HG03060 (cell line): ENCODE measurements at regions not wholly inside any gene's neighbourhood (a gene's known extent, or its start where the extent isn't known, plus 50 kb on each side); places are given as distances from the start of the nearest gene placed in this dataset.

Experiments used
- ATAC-seq: cut with Tn5 transposase; IDR thresholded peaks from one replicate; pipeline ENCODE4 v1.9.1; 2021; ENCODE audit warnings: low read depth, moderate number of reproducible peaks; ENCODE audit not compliant: unreplicated experiment

DNA sequence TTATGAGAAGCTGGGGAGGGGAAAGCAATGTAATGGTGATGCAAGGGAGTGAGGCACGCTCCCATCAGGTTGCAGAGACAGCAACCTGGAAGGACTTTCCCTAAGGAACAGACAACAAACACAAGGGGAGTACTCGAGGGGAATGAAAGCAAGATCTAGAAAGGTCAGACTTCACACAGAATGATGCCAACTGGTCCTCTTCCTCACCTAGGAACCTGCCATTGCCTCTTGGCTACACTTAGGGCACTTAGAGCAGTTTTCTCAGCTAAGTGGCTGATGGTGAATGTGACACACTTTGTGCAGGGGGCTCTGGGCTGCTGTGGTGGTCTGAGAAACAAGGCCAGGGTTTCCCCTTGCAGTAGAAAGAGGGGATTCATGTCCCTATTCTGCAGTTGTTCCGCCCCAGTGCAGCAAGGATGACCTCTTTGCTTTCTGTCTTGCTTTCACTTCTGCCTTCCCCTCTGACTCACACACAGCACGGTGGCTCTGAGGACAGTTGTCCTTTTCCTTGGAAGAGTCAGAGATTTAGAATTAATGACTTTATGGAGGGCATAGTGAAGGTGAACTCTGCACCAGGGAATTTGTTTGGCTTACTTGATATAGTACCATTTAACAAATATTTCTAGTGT, 394.0 kb upstream of the KLF4 start:
- peak; percentile 95 for ATAC-seq

DNA sequence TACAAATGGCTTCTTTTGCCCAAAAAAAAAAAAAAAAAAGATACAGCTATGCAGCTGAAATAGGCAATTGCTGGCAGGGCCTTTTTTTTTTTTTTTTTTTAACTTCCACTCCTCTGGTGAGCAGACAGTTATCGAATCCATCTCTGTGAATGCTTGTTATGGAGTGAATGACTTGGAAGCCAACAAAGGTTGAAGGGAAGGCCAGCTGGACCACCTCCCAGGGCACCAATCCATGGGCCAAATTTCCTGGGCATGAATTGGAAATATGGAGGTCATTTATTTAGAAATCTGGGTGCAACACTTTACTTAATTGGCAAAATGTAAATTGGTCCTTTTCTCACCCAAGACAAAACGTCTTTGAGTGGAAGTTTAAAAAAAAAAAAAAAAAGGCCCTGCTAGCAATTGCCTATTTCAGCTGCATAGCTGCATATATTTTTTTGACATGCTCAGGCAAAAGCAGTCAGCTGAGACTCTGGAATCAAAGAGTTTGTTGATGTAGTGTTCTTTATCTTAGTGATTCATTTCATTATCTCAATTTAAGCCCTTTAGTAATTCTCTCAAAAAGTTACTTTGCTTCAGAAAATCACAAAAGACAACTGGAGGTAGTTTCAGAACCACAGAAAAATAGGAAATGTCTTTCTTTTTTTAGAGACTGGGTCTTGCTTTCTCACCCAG, 392.2 kb upstream of the KLF4 start:
- no peak for ATAC-seq

DNA sequence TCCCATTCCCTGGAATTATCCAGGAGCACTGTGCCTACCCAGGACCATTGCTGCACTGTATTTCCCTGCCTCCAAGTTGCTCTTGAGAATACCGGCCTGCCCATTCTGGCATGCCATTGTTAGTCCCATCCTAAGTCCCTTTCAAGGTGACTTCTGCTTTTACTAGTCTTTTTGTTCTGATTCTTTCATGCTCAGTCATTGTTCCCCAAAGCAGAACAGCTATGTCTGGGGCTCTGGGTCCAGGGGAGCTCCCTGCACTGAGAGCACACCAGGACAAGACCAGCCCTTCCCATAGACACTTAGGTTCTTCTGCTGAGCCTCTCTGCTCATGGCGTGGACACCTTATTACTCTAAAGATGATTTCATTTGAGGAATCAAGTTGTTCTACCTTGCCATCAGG, 388.9 kb upstream of the KLF4 start:
- ATAC-seq, result no peak

DNA sequence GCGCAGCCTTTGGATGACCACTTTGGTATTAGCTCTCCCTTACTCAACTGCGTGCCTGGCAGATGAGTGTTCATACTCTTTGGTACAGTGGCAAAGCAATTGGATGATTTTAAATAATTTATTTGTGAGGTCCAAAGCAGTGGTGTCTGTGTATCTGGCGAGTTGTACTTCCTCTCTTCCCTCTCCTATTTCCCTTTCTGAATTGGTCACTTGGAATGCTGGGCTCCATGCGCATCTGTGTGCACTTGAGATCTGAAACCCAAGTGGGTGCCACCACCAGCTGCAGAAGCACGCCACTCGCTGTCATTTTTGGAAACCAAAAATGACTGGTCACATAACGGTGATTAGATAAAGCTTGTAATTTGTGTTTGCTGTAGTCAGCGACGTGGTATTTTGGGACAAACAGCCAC, 386.0 kb upstream of the KLF4 start:
- peak; percentile 41 for ATAC-seq

DNA sequence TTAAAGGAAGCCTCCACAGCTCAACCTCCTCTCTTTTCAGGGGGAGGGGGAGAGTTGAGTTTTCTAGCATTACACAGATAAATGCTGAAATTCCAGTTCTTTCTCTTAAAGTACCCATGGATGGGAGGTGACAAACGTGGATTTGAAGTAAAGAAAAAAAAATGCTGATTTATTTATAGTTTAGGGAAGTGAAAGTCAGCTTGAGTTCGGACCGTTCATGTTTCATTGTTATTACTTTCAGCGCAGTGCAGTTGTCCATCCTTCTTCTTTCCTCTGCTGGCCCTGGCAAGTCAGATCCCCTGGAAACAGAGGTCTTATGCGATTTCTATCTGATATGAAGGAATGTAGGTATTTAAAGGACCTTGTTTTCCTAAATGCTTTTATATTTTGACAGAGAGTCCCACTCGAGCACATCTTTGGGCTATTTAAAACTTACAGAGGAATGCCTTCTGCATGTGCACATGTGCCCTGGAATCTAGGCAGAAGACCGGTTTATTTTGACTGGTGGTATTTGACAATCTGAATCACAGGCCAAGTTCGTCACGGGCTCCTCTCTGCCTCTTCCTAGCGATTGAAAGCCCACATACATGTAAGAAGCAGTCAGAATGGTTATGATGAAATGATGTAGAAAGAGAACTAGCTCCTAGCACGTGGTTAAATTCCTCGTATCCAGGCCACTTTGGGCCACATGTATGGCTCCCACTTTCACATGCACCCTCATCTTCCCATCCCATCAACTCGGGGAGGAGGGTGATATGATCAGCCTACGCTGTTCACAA, 385.2 kb upstream of the KLF4 start:
- peak; percentile 50 for ATAC-seq

DNA sequence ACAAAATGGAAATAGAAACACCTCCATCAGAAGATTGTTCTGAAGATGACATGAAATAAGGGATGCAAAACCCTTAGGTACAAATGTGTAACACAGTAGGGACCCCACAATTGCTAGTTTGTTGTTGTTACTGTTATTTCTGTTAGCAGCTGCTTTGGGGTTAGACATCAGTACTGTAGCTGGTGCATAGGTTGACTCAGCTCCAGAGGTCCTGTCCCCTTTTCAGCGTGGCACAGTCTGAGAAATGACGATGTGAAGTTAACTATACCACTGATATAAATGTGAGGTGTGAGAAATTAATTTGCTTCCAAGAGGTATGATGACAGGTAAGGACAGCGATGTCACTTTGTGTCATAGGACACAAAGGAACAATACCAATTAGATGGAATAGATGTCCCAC, 384.6 kb upstream of the KLF4 start:
- ATAC-seq, result no peak

DNA sequence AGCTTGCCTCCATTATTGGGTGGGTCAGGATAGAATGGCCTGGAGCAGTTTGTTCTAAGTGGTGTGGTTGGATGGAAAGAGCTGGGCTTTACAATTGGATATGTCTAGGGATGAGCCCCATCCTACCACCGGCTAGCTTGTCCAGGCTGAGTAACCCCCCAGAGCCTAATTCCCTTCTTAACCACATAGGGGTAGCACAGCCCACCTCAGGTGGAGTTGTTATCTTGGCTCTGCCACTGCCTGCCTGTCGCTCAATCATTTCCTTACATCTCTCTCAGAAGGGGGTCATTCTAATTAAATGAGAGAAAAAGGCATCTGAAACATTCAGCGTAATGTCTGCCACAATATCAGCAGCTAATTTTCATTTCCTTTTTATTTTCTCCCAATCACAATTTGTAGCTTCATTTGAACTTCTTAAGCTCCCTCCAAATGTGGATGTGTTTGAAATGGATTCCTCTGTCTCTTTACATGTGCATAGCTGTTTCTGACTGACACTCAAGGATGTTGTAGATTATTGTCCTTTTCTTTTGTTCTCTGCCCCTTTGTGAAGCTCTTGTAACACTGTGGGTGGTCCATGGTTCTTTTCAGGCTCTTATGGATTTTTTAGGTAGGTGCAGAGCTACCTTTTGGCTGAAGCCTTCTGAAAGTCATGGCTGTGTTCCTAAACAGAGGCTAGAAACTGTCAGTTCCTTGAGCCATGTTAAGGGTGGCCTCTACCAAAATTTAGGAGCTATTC, 383.1 kb upstream of the KLF4 start:
- no peak for ATAC-seq

DNA sequence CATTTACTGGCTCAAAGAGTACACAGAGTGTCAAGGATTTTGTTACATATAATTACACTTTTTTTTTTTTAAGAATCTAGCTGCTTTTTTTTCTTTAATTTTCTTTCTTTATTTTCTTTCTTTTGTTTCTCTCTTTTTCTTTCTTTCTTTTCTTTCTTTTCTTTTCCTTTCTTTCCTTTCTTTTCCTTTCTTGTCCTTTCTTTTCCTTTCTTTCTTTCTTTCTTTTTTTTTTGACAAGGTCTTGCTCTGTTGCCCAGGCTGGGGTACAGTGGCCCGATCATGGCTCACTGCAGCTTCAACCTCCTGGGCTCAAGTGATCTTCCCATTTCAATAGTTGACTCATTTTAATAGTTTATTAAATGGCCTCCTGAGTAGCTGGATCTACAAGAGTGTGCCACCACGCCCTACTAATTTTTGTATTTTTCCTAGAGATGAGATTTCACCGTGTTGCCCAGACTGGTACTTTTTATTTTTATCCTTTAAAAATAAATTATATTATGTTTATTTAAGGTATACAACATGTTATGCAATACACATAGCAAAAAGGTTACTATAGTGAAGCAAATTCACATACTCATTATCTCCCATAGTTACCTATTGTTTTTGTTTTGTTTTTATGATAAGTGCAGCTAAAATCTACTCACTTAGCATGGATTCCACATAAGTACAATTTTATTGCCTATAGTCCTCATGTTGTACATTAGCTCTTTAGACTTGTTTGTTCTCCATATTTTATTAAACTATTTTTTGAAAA, 381.5 kb upstream of the KLF4 start:
- ATAC-seq, result no peak

DNA sequence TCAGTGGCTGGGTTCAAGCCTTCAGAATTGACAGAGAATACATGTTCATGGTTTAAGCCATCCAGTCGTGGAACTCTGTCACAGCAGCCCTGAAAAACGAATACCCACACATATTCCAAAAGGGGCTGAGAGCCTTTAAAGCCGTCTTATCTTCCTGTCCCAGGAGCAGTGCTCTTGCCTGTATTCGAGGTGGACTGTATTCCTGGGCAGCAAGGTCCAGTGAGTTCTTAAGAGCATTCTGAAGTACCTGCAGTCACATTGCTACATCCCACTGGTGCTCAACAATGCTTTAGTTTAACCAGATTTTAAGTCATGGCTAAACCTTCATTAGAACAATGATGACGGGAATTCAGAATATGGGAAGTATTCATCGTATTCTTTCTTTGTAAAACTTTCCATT, 380.7 kb upstream of the KLF4 start:
- ATAC-seq, result no peak

DNA sequence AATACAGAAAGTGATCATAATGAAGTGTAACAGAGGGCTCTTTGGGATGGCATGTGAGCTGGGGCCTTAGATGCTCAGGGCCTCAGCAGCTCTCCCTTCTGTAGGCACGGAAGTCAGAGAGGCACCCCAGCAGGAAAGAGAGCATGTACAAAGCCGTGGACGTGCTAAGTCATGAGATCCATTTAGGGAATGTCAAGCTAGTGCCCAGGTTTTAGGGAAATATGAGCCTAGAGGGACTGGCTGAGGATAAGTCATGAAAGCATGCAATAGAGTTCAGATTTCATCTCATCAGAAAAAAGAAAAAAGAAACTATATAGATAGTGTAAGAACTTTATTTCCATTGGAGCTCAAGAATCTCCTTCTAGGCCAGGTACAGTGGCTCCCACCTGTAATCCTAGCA, 379.5 kb upstream of the KLF4 start:
- ATAC-seq, result no peak

DNA sequence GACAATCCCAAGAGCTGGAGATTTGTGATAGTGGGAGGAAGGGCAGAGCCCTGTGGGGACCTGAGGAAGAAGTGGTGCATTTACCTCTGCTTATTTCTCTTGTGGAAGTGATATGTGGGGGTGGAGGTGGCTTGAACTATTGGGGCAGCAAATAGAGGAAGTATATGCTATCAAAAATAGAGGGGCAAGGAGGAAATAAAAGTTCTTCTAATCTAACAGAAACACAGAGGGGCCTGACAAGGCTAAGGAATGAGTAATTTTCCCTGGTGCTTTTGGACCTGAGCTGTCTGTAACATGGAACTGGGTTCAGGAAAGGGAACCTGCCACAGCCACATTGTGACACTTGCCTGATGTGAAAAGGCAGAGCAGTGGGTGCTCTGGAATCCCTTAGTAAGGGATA, 378.6 kb upstream of the KLF4 start:
- ATAC-seq, result no peak

DNA sequence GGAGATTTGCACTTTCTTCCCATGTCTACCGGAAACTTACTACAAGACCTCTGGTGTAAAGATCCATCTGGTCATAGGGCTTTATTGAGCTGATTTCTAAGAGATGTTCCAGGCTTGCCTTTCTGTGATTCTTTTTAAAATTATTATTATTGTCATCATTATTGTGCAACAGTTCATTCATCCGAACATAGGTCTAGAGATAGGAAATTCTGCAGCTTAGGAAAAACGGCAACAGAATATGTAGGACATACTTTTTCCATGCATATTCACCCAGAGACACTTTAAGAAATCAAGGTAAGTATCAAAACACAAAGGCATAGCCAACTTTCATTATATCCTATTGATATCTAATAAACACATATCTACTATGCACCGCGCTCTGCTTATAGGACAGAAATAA, 378.2 kb upstream of the KLF4 start:
- no peak for ATAC-seq

DNA sequence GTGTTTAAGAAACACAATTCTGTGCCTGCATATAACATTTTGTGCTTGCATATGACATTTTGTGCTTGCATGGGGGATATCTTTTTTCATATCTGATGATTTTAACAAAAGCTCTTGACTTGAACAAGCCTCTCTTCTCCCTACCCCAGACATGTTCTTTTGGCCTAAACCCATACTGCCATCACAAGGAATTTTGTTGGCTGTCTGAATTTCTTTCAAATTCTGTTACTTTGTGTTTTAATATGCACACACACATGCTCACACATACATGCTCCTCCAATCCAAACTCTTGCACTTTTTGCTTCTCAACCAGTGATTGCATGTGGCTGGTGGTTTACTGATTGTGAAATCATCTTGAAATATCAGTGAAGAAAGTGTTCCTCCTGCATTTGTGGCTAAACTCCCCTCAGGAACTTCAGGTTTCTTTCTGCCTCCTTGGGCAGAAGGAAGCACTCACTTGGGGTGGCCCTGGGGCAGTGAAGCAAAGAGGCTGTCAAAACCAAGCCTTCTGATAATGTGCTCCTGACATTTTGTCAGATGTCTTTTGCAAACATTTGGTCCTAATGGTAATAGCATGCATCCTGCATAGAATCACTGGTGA, 377.2 kb upstream of the KLF4 start:
- no peak for ATAC-seq

DNA sequence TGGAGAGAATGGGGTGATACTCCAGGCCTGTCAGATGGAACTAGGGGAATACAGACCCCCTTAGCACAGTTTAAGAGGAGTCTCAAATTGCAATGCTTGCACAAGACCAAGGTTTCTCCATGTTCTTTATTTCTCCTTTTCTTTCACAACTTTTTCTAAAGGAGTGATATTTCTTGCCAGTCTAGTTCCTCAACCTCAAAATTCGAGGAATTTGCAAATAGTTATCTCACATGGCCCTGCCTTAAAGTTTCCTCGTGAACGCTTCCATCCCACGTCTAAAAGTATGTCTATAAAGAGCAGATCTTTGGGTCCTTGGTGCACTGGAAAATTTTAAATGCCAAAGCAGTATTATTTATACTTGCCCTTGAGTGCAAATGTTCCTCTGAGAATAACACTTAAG, 373.8 kb upstream of the KLF4 start:
- ATAC-seq, result no peak

DNA sequence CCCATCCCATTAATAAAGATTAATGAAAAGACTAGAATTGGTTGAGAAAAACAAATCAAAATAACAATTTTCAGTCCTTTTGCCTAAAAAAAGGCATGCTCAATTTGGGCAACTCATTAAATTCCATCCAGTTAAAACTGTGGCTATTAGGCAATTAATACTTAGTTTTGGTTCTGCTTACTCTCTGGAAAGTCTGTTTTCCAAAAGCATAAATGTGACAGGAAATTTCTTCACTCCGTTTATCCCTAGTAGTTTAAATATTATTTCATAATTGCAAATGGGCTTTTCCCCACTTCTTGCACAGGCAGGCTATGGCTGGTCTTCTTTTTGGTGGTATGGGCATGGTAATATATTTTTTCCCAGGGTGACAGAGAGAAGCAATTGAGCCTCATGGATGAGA, 373.3 kb upstream of the KLF4 start:
- no peak for ATAC-seq

DNA sequence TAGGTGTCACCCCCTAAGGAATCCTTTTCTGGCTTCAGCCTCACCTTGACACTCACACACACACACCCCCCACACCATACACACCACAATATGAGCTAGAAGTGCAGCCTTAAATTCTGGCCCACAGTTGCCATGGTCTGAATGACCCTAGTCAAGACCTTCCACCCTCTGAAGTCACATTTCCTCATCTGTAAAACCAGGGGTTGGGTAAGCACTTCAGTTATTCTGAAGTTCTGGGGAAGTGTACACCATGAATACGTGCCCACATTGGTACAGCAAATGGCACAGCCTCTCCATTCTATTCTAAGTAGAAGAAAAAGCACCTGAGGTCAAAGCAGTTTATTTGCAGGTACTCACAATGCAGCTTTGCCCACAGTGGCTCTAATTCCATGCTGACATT, 372.8 kb upstream of the KLF4 start:
- ATAC-seq, result no peak

DNA sequence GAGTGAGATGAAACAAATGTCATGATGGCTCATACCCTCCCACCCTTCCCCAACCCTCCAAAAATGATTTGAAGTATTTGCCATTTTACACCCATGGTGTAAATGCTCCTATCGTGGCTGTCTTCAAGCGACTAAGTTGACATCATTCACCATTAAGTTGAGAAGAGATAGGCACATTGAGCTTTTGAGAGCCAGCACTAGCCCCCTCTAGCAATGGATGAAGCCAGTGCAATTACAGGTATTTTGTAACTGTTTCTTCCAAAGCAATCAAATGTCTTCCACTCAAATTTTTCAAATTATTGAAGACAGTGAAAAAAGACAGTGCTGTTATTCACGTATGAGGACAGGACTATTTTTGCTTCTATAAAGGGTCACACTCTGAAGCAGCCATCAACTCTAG, 371.5 kb upstream of the KLF4 start:
- no peak for ATAC-seq

DNA sequence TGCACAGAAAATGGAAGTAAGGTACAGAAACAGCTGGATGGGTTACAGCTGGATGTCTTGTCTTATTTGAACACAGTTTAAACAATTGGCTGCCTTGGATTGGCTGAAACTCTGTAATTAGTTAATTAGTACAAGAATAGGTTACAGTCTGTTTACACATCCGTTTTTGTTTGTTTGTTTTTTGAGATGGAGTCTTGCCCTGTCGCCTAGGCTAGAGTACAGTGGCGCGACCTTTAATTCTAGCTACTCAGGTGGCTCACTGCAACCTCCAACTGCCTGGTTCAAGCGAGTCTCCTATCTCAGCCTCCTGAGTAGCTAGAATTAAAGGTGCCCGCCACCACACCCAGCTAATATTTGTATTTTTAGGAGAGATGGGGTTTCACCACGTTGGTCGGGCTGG, 368.7 kb upstream of the KLF4 start:
- ATAC-seq, result no peak

DNA sequence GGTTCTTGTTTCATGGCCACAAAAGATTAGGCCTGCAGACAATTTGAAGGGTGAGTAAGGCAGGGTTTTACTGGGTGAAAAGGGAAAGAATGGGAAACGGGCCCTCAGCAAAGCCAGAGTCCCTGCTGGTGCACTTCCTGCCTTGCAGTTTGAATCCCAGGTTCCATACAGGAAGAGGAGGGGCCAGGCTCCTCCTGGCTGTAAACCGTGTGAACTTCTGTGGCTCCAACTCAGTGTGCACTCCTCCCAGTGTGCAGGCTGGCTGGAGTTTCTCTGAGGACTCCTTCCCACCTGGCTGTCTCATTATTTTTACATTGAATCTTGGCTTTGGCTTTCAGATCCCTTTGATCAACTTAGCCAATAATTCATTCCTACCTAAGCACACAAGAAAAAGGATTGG, 367.1 kb upstream of the KLF4 start:
- no peak for ATAC-seq

DNA sequence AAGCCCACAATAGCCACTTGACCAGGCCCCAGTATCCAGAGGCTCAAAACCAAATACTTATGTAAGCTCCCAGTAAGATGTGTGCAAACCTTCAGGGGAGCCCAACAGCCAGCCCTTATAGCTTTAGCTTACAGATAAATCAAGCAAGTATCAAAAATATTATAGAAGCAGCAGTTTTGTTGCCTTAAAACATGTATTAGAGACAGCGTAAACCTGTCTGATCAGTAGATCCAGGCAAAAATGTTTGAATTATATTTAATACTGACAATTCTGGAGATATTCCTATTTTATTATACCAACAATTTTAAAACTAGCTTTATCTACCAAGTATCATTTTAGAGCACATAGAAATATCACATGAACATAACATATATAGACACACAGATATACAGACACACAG, 365.6 kb upstream of the KLF4 start:
- ATAC-seq, result no peak
